Testis (tissue), 2 donors: ENCODE measurements at regions not wholly inside any gene's neighbourhood (a gene's known extent, or its start where the extent isn't known, plus 50 kb on each side); places are given as distances from the start of the nearest gene placed in this dataset.

Source experiments
- POLR2A ChIP-seq: fragments of 450-650 bp; IDR thresholded peaks from one replicate; pipeline ENCODE4 v1.6.1; 2017; ENCODE audit warnings: antibody characterized with exemption, mild to moderate bottlenecking, moderate library complexity
- TF ChIP-seq, protein P1 (sequence below), 3 experiments: fragments of 450-650 bp in 2 of 3; fragments of 200-600 bp in 1 of 3; sonication (generic) in 1 of 3; IDR thresholded peaks; one replicate each; pipeline ENCODE4 v1.5.1; 2016 to 2019; ENCODE audit warnings: antibody characterized with exemption in 3 of 3, mild to moderate bottlenecking in 2 of 3, moderate library complexity in 1 of 3

DNA sequence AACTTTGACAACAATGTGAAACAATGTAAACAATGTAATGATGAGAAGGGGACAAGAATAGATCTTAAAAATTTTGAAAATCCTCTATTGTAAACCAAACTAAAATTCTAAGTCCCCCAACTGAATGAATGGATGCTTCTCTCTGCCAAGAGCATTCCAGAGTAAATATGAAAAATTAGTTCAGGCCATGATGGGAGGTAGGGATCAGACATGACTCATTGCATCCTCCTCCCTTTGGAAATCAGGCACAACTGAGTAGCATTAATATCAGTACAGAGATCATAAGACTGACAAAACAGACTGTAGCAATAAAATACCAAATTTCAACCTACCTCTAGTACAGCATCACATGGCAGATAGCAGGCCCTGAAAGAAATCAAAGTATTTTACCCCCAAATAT lies 559.9 kb downstream of the C12orf50 start:
- TF ChIP-seq POLR2A, result no peak
- TF ChIP-seq, protein P1, sequence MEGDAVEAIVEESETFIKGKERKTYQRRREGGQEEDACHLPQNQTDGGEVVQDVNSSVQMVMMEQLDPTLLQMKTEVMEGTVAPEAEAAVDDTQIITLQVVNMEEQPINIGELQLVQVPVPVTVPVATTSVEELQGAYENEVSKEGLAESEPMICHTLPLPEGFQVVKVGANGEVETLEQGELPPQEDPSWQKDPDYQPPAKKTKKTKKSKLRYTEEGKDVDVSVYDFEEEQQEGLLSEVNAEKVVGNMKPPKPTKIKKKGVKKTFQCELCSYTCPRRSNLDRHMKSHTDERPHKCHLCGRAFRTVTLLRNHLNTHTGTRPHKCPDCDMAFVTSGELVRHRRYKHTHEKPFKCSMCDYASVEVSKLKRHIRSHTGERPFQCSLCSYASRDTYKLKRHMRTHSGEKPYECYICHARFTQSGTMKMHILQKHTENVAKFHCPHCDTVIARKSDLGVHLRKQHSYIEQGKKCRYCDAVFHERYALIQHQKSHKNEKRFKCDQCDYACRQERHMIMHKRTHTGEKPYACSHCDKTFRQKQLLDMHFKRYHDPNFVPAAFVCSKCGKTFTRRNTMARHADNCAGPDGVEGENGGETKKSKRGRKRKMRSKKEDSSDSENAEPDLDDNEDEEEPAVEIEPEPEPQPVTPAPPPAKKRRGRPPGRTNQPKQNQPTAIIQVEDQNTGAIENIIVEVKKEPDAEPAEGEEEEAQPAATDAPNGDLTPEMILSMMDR (IDR thresholded peaks at IDR 0.05), result no peak
